SK-N-MC (cell line): ENCODE measurements at regions not wholly inside any gene's neighbourhood (a gene's known extent, or its start where the extent isn't known, plus 50 kb on each side); places are given as distances from the start of the nearest gene placed in this dataset.

Source experiments
- DNase-seq: peaks from one replicate; pipeline ENCODE4 v3.0.0-alpha.2; 2011; ENCODE audit warnings: low read depth, low spot score
- H3K27ac ChIP-seq: fragments of 200-600 bp; sonication (generic); 2 replicates; pipeline ENCODE4 v1.5.1; 2016; ENCODE audit warnings: mixed run types
- H3K36me3 ChIP-seq: fragments of 200-600 bp; sonication (generic); 2 replicates; pipeline ENCODE4 v1.6.1; 2017; ENCODE audit warnings: antibody characterized with exemption, low read length, mixed read lengths; ENCODE audit not compliant: insufficient read depth
- H3K4me3 ChIP-seq: fragments of 200-600 bp; sonication (generic); 2 replicates; pipeline ENCODE4 v1.5.1; 2016
- H3K9ac ChIP-seq: fragments of 200-600 bp; sonication (generic); 2 replicates; pipeline ENCODE4 v1.8.0; 2017; ENCODE audit warnings: mixed run types, mixed read lengths; ENCODE audit not compliant: insufficient read length
- H3K9me3 ChIP-seq: fragments of 200-600 bp; sonication (generic); 2 replicates; pipeline ENCODE4 v1.6.1; 2017; ENCODE audit warnings: low read depth, mild to moderate bottlenecking, antibody characterized with exemption, low read length, moderate library complexity, mixed read lengths
- EZH2 ChIP-seq: fragments of 200-600 bp; sonication (generic); IDR thresholded peaks from one replicate; pipeline ENCODE4 v1.6.1; 2017; ENCODE audit warnings: antibody characterized with exemption
- FOXP2 ChIP-seq: optimal IDR thresholded peaks from 2 replicates; pipeline ENCODE3; 2011; ENCODE audit warnings: mild to moderate bottlenecking, moderate library complexity; ENCODE audit not compliant: insufficient read depth; ENCODE audit errors: extremely low read length, control extremely low read depth
- POLR2AphosphoS5 ChIP-seq: IDR thresholded peaks from 2 replicates; pipeline ENCODE4 v1.6.1; 2012; ENCODE audit warnings: mild to moderate bottlenecking, low read depth, low read length, borderline replicate concordance

DNA sequence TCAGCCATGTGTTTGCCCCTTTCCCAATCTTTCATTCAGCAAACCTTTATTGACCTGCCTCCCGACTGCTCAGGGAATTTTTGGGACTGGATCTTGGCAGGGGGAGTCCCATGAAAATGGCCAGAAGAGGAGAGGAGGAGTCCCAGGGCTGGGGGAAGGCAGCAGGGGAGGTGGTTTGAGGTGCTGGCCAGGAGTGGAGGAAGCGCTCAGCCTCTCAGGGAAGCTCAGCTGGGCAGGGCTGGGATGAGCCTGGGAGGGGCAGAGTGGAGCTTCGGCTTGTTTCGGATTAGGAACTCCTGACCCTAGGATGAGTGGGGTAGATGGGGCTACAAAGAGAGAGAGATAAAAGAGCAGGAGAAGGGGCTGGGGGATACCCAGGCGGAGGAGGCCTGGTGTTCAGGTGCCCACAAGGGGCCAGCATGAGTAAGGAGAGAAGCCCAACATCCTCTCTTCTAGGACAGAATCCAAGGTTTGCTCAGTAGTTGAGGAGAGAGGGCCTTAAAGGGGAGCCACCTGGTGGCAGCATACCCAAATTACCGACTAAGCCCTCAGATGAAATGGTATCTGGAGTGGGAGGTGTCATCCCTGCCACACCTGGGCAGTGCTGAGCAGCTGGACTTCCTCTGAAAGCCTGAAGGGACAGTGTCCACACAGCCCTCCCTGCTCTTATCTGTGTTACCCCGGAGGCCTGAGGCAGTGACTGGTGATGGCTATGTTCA, 91.1 kb downstream of the INHBB start:
- Histone ChIP-seq H3K36me3 (no peaks in the 10 kb centered on the region), H3K9ac (no peak overlapping the region), H3K4me3 (no peak overlapping the region), H3K9me3 (no peaks in the 10 kb centered on the region), H3K27ac (no peak overlapping the region)
- TF ChIP-seq POLR2AphosphoS5 (no peak), FOXP2 (no peak), EZH2 (no peak)
- DNase-seq, result no peak

DNA sequence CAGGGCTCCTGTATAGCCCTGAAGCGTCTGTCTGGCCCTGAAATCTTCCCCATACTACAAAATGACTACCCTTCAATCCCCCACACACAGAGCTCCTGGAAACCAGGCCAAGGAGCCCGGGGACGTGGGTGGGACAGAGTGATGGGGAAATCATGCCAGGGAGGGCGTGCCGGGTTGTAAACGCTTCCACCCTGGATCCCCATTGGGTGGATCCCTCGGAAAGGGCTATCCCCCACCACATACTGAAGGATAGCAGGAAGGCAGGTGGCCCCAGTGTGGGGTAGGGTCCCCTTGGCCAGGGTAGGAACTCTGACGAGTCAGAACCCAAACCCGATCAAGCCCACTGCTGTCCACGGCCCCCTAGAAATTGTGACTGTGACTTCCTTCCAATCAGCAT, 91.7 kb downstream of the INHBB start:
- Histone ChIP-seq H3K4me3 (no peak overlapping the region), H3K36me3 (no peaks in the 10 kb centered on the region), H3K9ac (no peak overlapping the region), H3K9me3 (no peaks in the 10 kb centered on the region), H3K27ac (no peak overlapping the region)
- TF ChIP-seq FOXP2 (no peak), EZH2 (no peak), POLR2AphosphoS5 (no peak)
- no peak for DNase-seq

DNA sequence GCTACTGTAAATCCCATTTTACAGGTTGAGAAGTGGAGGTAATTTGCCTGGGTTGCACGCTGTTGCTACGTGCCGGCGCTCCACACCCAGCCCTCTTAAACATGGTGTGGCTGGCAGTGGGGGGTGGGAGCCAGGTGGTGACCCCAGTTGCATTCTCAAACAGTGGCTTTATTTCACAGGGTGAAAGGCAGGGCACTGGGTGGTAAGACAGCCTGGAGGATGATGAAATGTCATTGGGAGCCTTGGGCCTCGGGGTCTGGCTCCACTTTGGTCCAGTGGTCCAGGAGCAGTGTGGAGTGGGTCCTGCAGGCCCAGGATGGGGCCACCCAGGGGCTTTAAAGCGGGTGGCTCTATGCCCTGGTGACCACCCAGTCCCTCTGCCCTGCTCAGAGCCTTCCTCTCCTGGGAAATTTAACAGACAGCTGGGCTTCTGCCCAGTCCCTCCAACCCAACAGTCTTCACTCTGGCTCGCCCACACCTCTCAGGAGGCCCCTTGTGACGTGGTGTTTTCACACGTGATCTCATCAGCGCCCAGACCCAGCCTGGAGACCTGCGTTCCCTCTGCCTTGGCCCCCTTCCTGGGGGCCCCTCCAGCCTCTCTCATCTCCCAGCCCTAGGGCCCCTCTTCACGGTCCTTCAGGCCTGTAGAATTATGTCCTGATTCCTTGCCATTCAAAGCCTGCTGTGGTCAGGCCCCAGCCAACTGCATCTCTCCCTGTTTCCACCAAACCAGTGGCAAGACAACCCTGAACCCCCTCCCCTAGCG, 92.5 kb downstream of the INHBB start:
- H3K4me3 ChIP-seq, result no peak overlapping the region
- no peak for DNase-seq
- no peak overlapping the region for H3K27ac ChIP-seq
- no peaks in the 10 kb centered on the region for H3K36me3 ChIP-seq
- H3K9ac ChIP-seq, result no peak overlapping the region
- H3K9me3 ChIP-seq, result no peaks in the 10 kb centered on the region
- TF ChIP-seq EZH2 (no peak), POLR2AphosphoS5 (no peak)

DNA sequence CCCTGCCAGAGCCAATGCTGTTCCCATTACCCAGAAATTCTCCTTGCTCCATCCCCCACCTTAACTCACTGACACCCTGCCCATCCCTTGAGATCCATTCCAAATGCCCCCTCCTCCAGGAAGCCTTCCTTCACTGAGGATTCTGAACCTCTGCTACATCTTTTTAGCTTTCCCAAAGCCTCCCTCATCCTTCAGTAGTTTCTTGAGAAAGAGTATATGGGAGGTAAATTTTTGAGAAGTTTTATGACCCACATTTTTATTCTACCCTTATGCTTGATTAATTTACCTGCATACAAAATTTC, 93.1 kb downstream of the INHBB start:
- TF ChIP-seq EZH2, result no peak
- TF ChIP-seq FOXP2, result no peak
- H3K4me3 ChIP-seq, result no peak overlapping the region
- no peak overlapping the region for H3K9ac ChIP-seq
- no peaks in the 10 kb centered on the region for H3K9me3 ChIP-seq
- no peak overlapping the region for H3K27ac ChIP-seq
- H3K36me3 ChIP-seq, result no peaks in the 10 kb centered on the region
- DNase-seq, result no peak

DNA sequence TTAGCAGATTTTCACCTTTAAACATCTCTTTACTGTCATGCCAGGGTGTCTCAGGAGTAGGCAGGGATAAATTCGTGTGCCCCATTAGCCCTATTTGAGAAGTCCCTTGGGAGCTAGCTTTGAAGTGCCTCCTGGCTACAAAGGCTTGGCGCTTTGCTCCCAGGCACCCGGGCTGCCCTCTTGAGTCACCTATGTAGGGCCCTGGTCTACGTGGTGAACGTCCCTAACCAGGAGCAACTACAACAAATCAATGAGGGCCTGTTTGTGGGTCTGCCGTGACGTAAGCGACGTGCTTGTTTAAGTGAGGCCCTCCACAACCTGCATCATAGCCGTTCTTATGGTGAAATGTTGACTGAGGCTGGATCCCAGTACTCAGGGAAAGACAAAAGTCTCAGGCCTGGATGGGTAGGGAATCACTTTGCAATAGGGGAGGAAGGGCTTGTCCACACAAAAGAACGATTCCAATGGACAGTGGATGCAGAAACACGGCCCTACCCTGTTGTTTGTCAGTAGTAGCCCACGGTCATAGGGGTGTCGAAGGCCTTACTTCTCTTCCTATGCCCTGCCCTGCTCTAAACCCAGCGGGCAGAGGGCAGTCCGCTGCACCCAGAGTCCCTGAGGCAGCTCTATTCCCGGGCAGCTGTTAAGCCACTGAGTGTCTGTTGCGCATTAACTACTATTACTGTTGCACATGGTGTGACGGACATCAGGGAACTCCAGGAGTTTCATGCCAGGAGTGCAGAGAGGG, 93.9 kb downstream of the INHBB start:
- Histone ChIP-seq H3K4me3 (no peak overlapping the region), H3K27ac (no peak overlapping the region), H3K36me3 (no peaks in the 10 kb centered on the region), H3K9me3 (no peaks in the 10 kb centered on the region), H3K9ac (no peak overlapping the region)
- no peak for TF ChIP-seq POLR2AphosphoS5
- TF ChIP-seq FOXP2, result no peak
- TF ChIP-seq EZH2, result no peak
- DNase-seq, result no peak

DNA sequence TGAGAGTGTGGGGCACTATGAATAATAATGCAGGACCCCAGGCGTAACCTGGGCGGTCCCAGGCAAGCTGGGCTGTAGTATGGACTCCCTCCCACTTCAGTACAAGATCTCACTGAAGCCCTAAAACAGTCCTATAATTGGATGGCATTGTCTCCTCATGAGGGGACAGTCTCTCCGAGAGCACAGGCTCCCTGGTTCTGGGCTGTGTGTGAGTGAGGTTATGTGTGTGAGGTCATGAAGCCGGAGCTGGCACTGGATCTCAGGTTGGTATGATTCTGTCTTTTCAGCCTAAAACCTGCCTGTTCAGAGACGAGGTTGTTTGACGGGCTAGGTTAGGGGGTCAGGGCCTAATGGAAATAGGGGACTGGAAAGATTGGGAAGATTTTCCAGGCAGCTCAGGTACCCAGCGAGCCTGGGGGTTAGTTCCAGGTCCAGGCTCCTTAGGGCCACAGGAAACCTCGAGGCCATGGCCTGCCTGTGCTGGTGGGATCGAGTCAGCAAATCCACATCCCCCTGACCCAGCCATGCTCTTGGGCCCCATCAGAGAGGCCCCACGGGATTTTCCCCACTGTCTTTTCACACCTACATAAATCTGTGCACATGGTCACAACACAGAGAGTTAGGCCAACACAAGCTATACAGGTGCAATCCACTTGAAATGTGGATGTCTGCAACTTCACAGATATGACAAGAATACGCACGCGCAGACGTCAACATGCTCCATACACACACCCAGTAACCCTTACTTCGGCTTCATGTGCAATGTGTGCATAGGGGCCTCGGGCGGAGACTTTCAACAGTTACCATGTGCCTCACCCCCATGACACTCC, 94.8 kb downstream of the INHBB start:
- DNase-seq, result no peak
- Histone ChIP-seq H3K4me3 (no peak overlapping the region), H3K36me3 (no peaks in the 10 kb centered on the region), H3K9me3 (no peaks in the 10 kb centered on the region), H3K9ac (no peak overlapping the region), H3K27ac (no peak overlapping the region)
- TF ChIP-seq POLR2AphosphoS5 (no peak), FOXP2 (no peak), EZH2 (no peak)

DNA sequence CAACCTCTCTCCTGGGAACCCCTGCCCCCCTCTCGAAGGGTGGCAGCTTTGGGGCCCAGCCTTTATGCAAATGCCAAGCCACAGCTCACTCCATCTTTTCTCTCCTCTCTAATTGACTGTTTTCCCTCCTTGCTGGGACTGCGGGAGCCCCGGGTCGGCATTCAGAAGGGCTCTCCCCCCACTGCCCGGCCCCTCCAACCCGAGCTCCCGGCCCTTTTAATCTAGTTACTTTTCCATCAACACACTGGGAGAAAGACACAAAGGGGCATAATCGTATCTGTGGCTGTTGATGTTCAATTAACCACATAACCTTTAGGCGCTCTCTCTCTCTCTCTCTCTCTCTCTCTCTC, 95.4 kb downstream of the INHBB start:
- H3K4me3 ChIP-seq, result no peak overlapping the region
- H3K9ac ChIP-seq, result no peak overlapping the region
- H3K27ac ChIP-seq, result no peak overlapping the region
- H3K36me3 ChIP-seq, result no peaks in the 10 kb centered on the region
- TF ChIP-seq EZH2, result no peak
- no peak for TF ChIP-seq FOXP2
- no peak for TF ChIP-seq POLR2AphosphoS5
- DNase-seq, result no peak
- H3K9me3 ChIP-seq, result no peaks in the 10 kb centered on the region
